Endothelial cell of umbilical vein (primary cell): ENCODE measurements at regions not wholly inside any gene's neighbourhood (a gene's known extent, or its start where the extent isn't known, plus 50 kb on each side); places are given as distances from the start of the nearest gene placed in this dataset.

Source experiments
- BruUV-seq: library from RNA; stranded (reverse); fragments of 400-500 nt; replicated peaks from 2 replicates; lab custom pipeline; 2021; lab: Mats Ljungman, UMichigan
- CTCF ChIA-PET: fragments of 300-600, 350-600 bp; sonication (Branson Sonifier 250); formaldehyde crosslinking; loops from one replicate; lab custom pipeline; 2021; ENCODE audit warnings: antibody characterized with exemption, inconsistent platforms; lab: Charles Lee
- POLR2A ChIA-PET: fragments of 300-600, 350-600 bp; sonication (Branson Sonifier 250); formaldehyde crosslinking; loops from one replicate; lab custom pipeline; 2021; ENCODE audit warnings: antibody characterized with exemption, inconsistent platforms; lab: Charles Lee
- DNase-seq: peaks from one replicate; pipeline ENCODE4 v3.0.0-alpha.2; 2011; ENCODE audit warnings: low read depth, low spot score
- FAIRE-seq: peaks from 2 replicates; lab custom pipeline; 2011; peaks lifted over from hg19 to GRCh38; lab: Jason Lieb, UNC
- H2AFZ ChIP-seq: 2 replicates; pipeline ENCODE4 v1.6.0; 2012; ENCODE audit warnings: low read depth, low read length, control low read depth, inconsistent platforms
- H3K27ac ChIP-seq: 2 replicates; pipeline ENCODE4 v1.5.1; 2011; ENCODE audit warnings: low read depth, mild to moderate bottlenecking, control low read depth, low read length, moderate library complexity; ENCODE audit not compliant: insufficient read depth
- H3K27me3 ChIP-seq, 2 experiments: 2 replicates each; pipeline versions ENCODE4 v1.6.0 to v1.6.1; 2011; ENCODE audit warnings: low read length in 2 of 2, mixed read lengths in 1 of 2; ENCODE audit not compliant: control insufficient read depth in 2 of 2, insufficient read depth in 2 of 2
- H3K36me3 ChIP-seq, 2 experiments: 2 replicates in 1 of 2; 3 replicates in 1 of 2; pipeline ENCODE4 v1.5.1; 2011; ENCODE audit warnings: low read length in 2 of 2, mild to moderate bottlenecking in 1 of 2, moderate library complexity in 1 of 2; ENCODE audit not compliant: control insufficient read depth in 2 of 2, insufficient read depth in 2 of 2; ENCODE audit errors: extremely low read depth in 1 of 2
- H3K4me1 ChIP-seq: 3 replicates; pipeline ENCODE4 v1.5.1; 2011; ENCODE audit warnings: mild to moderate bottlenecking, low read length; ENCODE audit not compliant: control insufficient read depth, insufficient read depth; ENCODE audit errors: extremely low read depth
- H3K4me2 ChIP-seq: 2 replicates; pipeline ENCODE4 v1.6.1; 2011; ENCODE audit warnings: low read length, control low read depth, mixed read lengths; ENCODE audit not compliant: insufficient read depth
- H3K4me3 ChIP-seq, 3 experiments: fragments of 200-600 bp in 1 of 3; sonication (generic), shearing (Covaris generic) in 1 of 3; replicated peaks in 1 of 3; 2 replicates each; pipeline ENCODE4 v1.5.1; 2011 to 2016; ENCODE audit warnings: control low read depth in 3 of 3, low read length in 3 of 3, mild to moderate bottlenecking in 2 of 3, inconsistent platforms in 1 of 3, low read depth in 1 of 3, moderate library complexity in 1 of 3; ENCODE audit not compliant: insufficient read depth in 1 of 3
- H3K79me2 ChIP-seq: 2 replicates; pipeline ENCODE4 v1.6.0; 2012; ENCODE audit warnings: low read length, inconsistent platforms; ENCODE audit not compliant: control insufficient read depth, insufficient read depth
- H3K9ac ChIP-seq: replicated peaks from 2 replicates; pipeline ENCODE3; 2011; ENCODE audit warnings: low read length, control low read depth; ENCODE audit not compliant: insufficient read depth; ENCODE audit errors: extremely low read depth
- H3K9me1 ChIP-seq: replicated peaks from 3 replicates; pipeline ENCODE4 v1.6.0; 2011; ENCODE audit warnings: mild to moderate bottlenecking, low read length; ENCODE audit not compliant: control insufficient read depth, insufficient read depth; ENCODE audit errors: extremely low read depth
- H3K9me3 ChIP-seq: replicated peaks from 2 replicates; pipeline ENCODE4 v1.5.1; 2012; ENCODE audit warnings: low read length, inconsistent platforms; ENCODE audit not compliant: control insufficient read depth, insufficient read depth
- H4K20me1 ChIP-seq: replicated peaks from 2 replicates; pipeline ENCODE3; 2011; ENCODE audit warnings: mild to moderate bottlenecking, low read length; ENCODE audit not compliant: control insufficient read depth, insufficient read depth; ENCODE audit errors: extremely low read depth
- JUN ChIP-seq: IDR thresholded peaks from 2 replicates; pipeline ENCODE4 v1.6.1; 2011; ENCODE audit warnings: borderline replicate concordance, low read depth; ENCODE audit not compliant: insufficient read length, insufficient read depth
- POLR2A ChIP-seq: IDR thresholded peaks from 2 replicates; pipeline ENCODE4 v1.6.1; 2012; ENCODE audit warnings: low read depth, mild to moderate bottlenecking, control low read depth, low read length
- POLR2AphosphoS5 ChIP-seq: IDR thresholded peaks from 2 replicates; pipeline ENCODE4 v1.6.1; 2012; ENCODE audit warnings: low read depth, mild to moderate bottlenecking, control low read depth, low read length, moderate library complexity; ENCODE audit not compliant: insufficient read depth
- dilution Hi-C: fragments of 300-500 bp; cut with MboI; formaldehyde crosslinking; loops from one replicate; pipeline ENCODE4 v1.15.0; 2019; ENCODE audit warnings: low sequenced_read_pairs; ENCODE audit not compliant: extremely low pct_ligation_motif_present
- intact Hi-C: fragments of 100-400 bp; cut with micrococcal nuclease; formaldehyde crosslinking; loops from one replicate; pipeline ENCODE4 v1.10.0; 2022
- TF ChIP-seq, protein P1 (sequence below), 2 donors: IDR thresholded peaks; 1 replicate in 1 of 2; 2 replicates in 1 of 2; pipeline ENCODE4 v1.5.1; 2011; ENCODE audit warnings: low read length in 2 of 2, mild to moderate bottlenecking in 2 of 2, moderate library complexity in 2 of 2, control low read depth in 1 of 2, inconsistent platforms in 1 of 2, low read depth in 1 of 2; ENCODE audit not compliant: insufficient read depth in 1 of 2; ENCODE audit errors: extremely low read depth in 1 of 2
- TF ChIP-seq, protein P2 (sequence below): IDR thresholded peaks from 2 replicates; pipeline ENCODE4 v1.6.1; 2011; ENCODE audit not compliant: insufficient read depth, insufficient read length

DNA sequence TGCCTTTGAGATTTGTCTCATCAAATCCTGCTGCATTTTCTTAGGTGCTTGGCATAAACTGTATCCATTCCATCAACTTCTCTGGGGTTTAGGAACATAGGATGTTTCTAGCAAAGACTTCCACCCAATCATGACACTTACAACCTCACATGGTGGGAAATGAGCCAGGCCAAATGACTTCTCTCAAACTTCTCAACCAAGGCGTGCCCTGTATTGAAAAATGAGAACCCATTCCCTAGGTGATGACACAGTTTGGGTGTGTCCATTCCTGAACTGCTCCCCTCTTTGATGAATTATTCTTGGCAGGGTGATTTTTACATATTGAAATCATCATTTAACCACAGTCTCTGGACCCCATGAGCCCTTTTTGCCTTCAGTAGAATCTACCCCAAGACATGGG lies 161.1 kb downstream of the EN1 start:
- no peak overlapping the region for H2AFZ ChIP-seq
- no peak overlapping the region for H3K27ac ChIP-seq
- intact Hi-C loops = no loop called here
- H3K4me3 ChIP-seq = no peak overlapping the region
- dilution Hi-C loops = no loop called here
- no peaks in the 10 kb centered on the region for H3K36me3 ChIP-seq
- no peaks in the 10 kb centered on the region for H3K79me2 ChIP-seq
- H4K20me1 ChIP-seq = no peaks in the 10 kb centered on the region
- BruUV-seq = no TSS peak
- no peaks in the 10 kb centered on the region for H3K9me1 ChIP-seq
- H3K9ac ChIP-seq = no peak overlapping the region
- no peak for TF ChIP-seq POLR2AphosphoS5
- TF ChIP-seq JUN = no peak
- POLR2A ChIA-PET = no interaction called here
- H3K9me3 ChIP-seq = no peaks in the 10 kb centered on the region
- DNase-seq (no peak), FAIRE-seq (no peak)
- H3K4me2 ChIP-seq = no peak overlapping the region
- H3K27me3 ChIP-seq = no peaks in the 10 kb centered on the region
- no peaks in the 10 kb centered on the region for H3K4me1 ChIP-seq
- CTCF ChIA-PET = no interaction called here

DNA sequence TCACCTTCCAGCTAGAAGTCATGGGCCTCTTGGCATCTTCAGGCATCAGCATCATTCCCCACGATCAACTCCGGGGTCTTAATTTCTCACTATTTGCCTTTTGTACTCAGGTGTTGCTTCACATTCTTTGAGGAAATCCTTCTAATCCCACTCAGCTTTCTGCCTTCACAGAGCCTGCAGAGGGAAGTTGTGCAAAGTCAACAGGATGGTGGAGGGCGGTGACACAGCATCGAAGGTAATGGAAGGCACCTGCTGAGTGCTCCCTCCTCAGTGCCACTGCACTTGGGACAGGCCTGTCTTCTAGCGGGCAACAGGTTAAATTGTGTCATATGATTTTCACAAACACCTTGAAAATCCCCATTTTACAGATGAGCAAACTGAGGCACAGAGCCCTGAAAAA lies 164.0 kb downstream of the EN1 start:
- no peak overlapping the region for H3K4me3 ChIP-seq
- no peaks in the 10 kb centered on the region for H3K27me3 ChIP-seq
- H3K9ac ChIP-seq = no peak overlapping the region
- FAIRE-seq (no peak), DNase-seq (no peak)
- dilution Hi-C loops = no loop called here
- POLR2A ChIA-PET = no interaction called here
- H3K36me3 ChIP-seq = no peaks in the 10 kb centered on the region
- no peaks in the 10 kb centered on the region for H3K9me3 ChIP-seq
- BruUV-seq = no TSS peak
- no peak overlapping the region for H3K27ac ChIP-seq
- no peaks in the 10 kb centered on the region for H3K9me1 ChIP-seq
- CTCF ChIA-PET = no interaction called here
- no peaks in the 10 kb centered on the region for H3K4me1 ChIP-seq
- no peak overlapping the region for H2AFZ ChIP-seq
- no peaks in the 10 kb centered on the region for H4K20me1 ChIP-seq
- no peak overlapping the region for H3K4me2 ChIP-seq
- TF ChIP-seq, protein P1, sequence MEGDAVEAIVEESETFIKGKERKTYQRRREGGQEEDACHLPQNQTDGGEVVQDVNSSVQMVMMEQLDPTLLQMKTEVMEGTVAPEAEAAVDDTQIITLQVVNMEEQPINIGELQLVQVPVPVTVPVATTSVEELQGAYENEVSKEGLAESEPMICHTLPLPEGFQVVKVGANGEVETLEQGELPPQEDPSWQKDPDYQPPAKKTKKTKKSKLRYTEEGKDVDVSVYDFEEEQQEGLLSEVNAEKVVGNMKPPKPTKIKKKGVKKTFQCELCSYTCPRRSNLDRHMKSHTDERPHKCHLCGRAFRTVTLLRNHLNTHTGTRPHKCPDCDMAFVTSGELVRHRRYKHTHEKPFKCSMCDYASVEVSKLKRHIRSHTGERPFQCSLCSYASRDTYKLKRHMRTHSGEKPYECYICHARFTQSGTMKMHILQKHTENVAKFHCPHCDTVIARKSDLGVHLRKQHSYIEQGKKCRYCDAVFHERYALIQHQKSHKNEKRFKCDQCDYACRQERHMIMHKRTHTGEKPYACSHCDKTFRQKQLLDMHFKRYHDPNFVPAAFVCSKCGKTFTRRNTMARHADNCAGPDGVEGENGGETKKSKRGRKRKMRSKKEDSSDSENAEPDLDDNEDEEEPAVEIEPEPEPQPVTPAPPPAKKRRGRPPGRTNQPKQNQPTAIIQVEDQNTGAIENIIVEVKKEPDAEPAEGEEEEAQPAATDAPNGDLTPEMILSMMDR (IDR thresholded peaks at IDR 0.05; ENCODE audit: extremely low read depth in 1 of 2, insufficient read depth in 1 of 2, low read depth in 1 of 2, low read length in 2 of 2) = no peak
- TF ChIP-seq, protein P2, sequence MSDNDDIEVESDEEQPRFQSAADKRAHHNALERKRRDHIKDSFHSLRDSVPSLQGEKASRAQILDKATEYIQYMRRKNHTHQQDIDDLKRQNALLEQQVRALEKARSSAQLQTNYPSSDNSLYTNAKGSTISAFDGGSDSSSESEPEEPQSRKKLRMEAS = no peak
- no peak for TF ChIP-seq JUN
- TF ChIP-seq POLR2A = no peak
- no peaks in the 10 kb centered on the region for H3K79me2 ChIP-seq
- intact Hi-C loops = no loop called here
